ENCODE measurements at regions not wholly inside any gene's neighbourhood (a gene's known extent, or its start where the extent isn't known, plus 50 kb on each side); places are given as distances from the start of the nearest gene placed in this dataset.

GRCh38 chr6:81253821-81254220 is 498.7 kb downstream of the TENT5A start:
- no peaks in the 10 kb centered on the region for H3K27me3 ChIP-seq (ENCODE audit: insufficient read depth in 3 of 3, low read length in 2 of 3)
- ATAC-seq (no peak), DNase-seq (no peak)
- peaks cover 4% of the 10 kb centered on the region for H3K9me3 ChIP-seq
- TF ChIP-seq CTCF (IDR thresholded peaks at IDR 0.05), result no peak
- H3K27ac ChIP-seq, result no peak overlapping the region
- no peaks in the 10 kb centered on the region for H3K36me3 ChIP-seq (ENCODE audit: insufficient read depth in 1 of 2, low read depth in 1 of 2)
- intact Hi-C loops (cut with DNase I), result no loop called here
- H3K4me3 ChIP-seq, result no peak overlapping the region
- H3K4me1 ChIP-seq, result no peaks in the 10 kb centered on the region

GRCh38 chr6:81252231-81252630 is 500.2 kb downstream of the TENT5A start:
- no peak for TF ChIP-seq CTCF (IDR thresholded peaks at IDR 0.05)
- 72 to 74% (median 73%) methylated on average over 4 of the region's 4 CpGs for WGBS, 3 donors
- no peak overlapping the region for H3K27ac ChIP-seq
- intact Hi-C loops (cut with DNase I), result no loop called here
- ATAC-seq (no peak), DNase-seq (no peak)
- no peaks in the 10 kb centered on the region for H3K36me3 ChIP-seq (ENCODE audit: insufficient read depth in 1 of 2, low read depth in 1 of 2)
- H3K27me3 ChIP-seq (ENCODE audit: insufficient read depth in 3 of 3, low read length in 2 of 3), result no peaks in the 10 kb centered on the region
- H3K4me1 ChIP-seq, result no peaks in the 10 kb centered on the region
- H3K4me3 ChIP-seq, result no peak overlapping the region
- peaks cover 4% of the 10 kb centered on the region for H3K9me3 ChIP-seq

GRCh38 chr6:81246200-81246599 is 506.3 kb downstream of the TENT5A start:
- intact Hi-C loops (cut with DNase I), result no loop called here
- H3K27ac ChIP-seq, result no peak overlapping the region
- no peak overlapping the region for H3K4me3 ChIP-seq
- TF ChIP-seq CTCF (IDR thresholded peaks at IDR 0.05), result no peak
- no peaks in the 10 kb centered on the region for H3K36me3 ChIP-seq (ENCODE audit: insufficient read depth in 1 of 2, low read depth in 1 of 2)
- no peaks in the 10 kb centered on the region for H3K9me3 ChIP-seq
- DNase-seq, result no peak
- H3K27me3 ChIP-seq (ENCODE audit: insufficient read depth in 3 of 3, low read length in 2 of 3), result no peaks in the 10 kb centered on the region
- 75 to 85% (median 78%) methylated on average over 2 of the region's 2 CpGs for WGBS, 3 donors
- no peaks in the 10 kb centered on the region for H3K4me1 ChIP-seq
- ATAC-seq, result no peak

- H3K27ac ChIP-seq, result no peak overlapping the region
- 90 to 96% (median 91%) methylated on average over 1 of the region's 1 CpG for WGBS, 3 donors
- TF ChIP-seq CTCF (IDR thresholded peaks at IDR 0.05), result no peak
- ATAC-seq, result no peak
- DNase-seq, result no peak
- no peak overlapping the region for H3K4me3 ChIP-seq
- no peaks in the 10 kb centered on the region for H3K9me3 ChIP-seq
- no peaks in the 10 kb centered on the region for H3K36me3 ChIP-seq (ENCODE audit: insufficient read depth in 1 of 2, low read depth in 1 of 2)
- H3K4me1 ChIP-seq, result no peaks in the 10 kb centered on the region
- H3K27me3 ChIP-seq (ENCODE audit: insufficient read depth in 3 of 3, low read length in 2 of 3), result no peaks in the 10 kb centered on the region
- intact Hi-C loops (cut with DNase I), result no loop called here
Observed at GRCh38 chr6:81242624-81243023, 509.9 kb downstream of the TENT5A start.

- no peak for DNase-seq
- Histone ChIP-seq H3K27ac (no peak overlapping the region), H3K36me3 (ENCODE audit: insufficient read depth in 1 of 2, low read depth in 1 of 2) (no peaks in the 10 kb centered on the region), H3K4me3 (no peak overlapping the region), H3K4me1 (no peaks in the 10 kb centered on the region), H3K9me3 (no peaks in the 10 kb centered on the region), H3K27me3 (ENCODE audit: insufficient read depth in 3 of 3, low read length in 2 of 3) (no peaks in the 10 kb centered on the region)
- TF ChIP-seq CTCF (IDR thresholded peaks at IDR 0.05), result peak; percentile 25
- no peak for ATAC-seq
- 25 to 37% (median 28%) methylated on average over 5 of the region's 5 CpGs for WGBS, 3 donors
- intact Hi-C loops (cut with DNase I), result no loop called here
Observed at GRCh38 chr6:81241126-81242041, 511.1 kb downstream of the TENT5A start.

Measured in psoas muscle (tissue), 7 donors.